ENCODE measurements at regions not wholly inside any gene's neighbourhood (a gene's known extent, or its start where the extent isn't known, plus 50 kb on each side); places are given as distances from the start of the nearest gene placed in this dataset.

DNA sequence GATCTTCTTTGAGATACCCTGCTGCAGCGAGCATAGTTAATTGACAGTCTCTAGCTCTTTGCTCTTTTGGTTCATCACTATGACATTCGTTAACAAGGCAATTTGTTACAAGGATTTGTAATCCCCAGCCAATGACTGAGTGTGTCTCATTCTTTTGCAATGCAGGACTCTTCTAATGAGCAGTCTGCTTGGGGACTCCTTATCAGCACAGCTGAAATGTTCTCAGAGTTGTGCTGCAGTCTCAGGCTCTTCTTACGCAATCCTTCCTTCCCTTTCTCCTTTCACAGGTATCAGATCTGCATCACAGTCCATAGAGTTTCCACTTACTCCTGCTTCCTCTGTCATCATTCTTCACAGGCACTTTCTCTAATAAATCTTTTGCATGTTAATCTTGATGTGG, 161.2 kb upstream of the OGFRL1 start:
- no peak overlapping the region for H3K4me2 ChIP-seq (ENCODE audit: insufficient read depth in 1 of 2, low read depth in 2 of 2, low read length in 2 of 2)
- no peak overlapping the region for H3K4me3 ChIP-seq (ENCODE audit: extremely low read depth in 1 of 4, insufficient read depth in 2 of 4, low read depth in 3 of 4, low read length in 4 of 4)
- no peak overlapping the region for H4K5ac ChIP-seq (ENCODE audit: insufficient read length, low read depth, low read length)
- FAIRE-seq, result no peak
- TF ChIP-seq NRF1 (IDR thresholded peaks at IDR 0.05; ENCODE audit: low read depth, low read length), result no peak
- no peak for TF ChIP-seq TEAD4 (IDR thresholded peaks at IDR 0.05; ENCODE audit: low read depth, low read length)
- TF ChIP-seq CEBPB (IDR thresholded peaks at IDR 0.05; ENCODE audit: low read depth, low read length), result peak; percentile 88
- WGBS, 2 experiments (ENCODE audit: extremely low coverage in 1 of 2, insufficient coverage in 1 of 2, insufficient read length in 1 of 2, insufficient replicate concordance in 2 of 2, low coverage in 1 of 2, low lambda C conversion rate in 2 of 2, missing lambda C conversion rate in 1 of 2), result 96% methylated on average over 3 of the region's 3 CpGs; no CpG with 5 or more reads in 1 of the 2 experiments
- no peak overlapping the region for H2BK20ac ChIP-seq (ENCODE audit: low read length)
- no peak overlapping the region for H2BK15ac ChIP-seq (ENCODE audit: low read length)
- no peak overlapping the region for H2BK12ac ChIP-seq (ENCODE audit: low read depth, low read length)
- no peak overlapping the region for H4K91ac ChIP-seq (replicated peaks; ENCODE audit: insufficient read length, low read length)
- H3K9ac ChIP-seq (replicated peaks in 1 of 4; ENCODE audit: extremely low read depth in 1 of 4, low read depth in 3 of 4, low read length in 3 of 4), result no peak overlapping the region
- H4K8ac ChIP-seq (ENCODE audit: extremely low read depth, insufficient read depth, low read length), result no peak overlapping the region
- no peak overlapping the region for H2AFZ ChIP-seq (ENCODE audit: low read length)
- ChIA-PET POLR2A (ENCODE audit: partially characterized antibody) (no interaction called here), CTCF (ENCODE audit: partially characterized antibody) (no interaction called here)
- no peak overlapping the region for H3K14ac ChIP-seq (ENCODE audit: insufficient read length)
- H3K4ac ChIP-seq (replicated peaks; ENCODE audit: insufficient read length, low read depth, low read length), result no peak overlapping the region
- no peaks in the 10 kb centered on the region for H3K79me2 ChIP-seq (ENCODE audit: control insufficient read depth in 1 of 2, insufficient read depth in 2 of 2, low read length in 2 of 2)
- no peak overlapping the region for H2BK120ac ChIP-seq (replicated peaks; ENCODE audit: low read depth, low read length)
- no peak overlapping the region for H2AK5ac ChIP-seq (ENCODE audit: low read depth, low read length)
- H3K23ac ChIP-seq (ENCODE audit: insufficient read length), result no peak overlapping the region
- H3K79me1 ChIP-seq (ENCODE audit: low read depth, low read length), result no peaks in the 10 kb centered on the region
- H3K9me3 ChIP-seq (ENCODE audit: insufficient read depth in 2 of 2, low read depth in 1 of 2, low read length in 1 of 2), result no peaks in the 10 kb centered on the region
- H3K4me1 ChIP-seq (replicated peaks in 1 of 4; ENCODE audit: control insufficient read depth in 3 of 4, insufficient read depth in 4 of 4, low read length in 3 of 4), result peaks cover 3 to 6% (median 5%) of the 10 kb centered on the region in 4 experiments; a peak in 4 of 7 replicates
- no peak overlapping the region for H3K56ac ChIP-seq (replicated peaks; ENCODE audit: insufficient read length, low read depth, low read length)
- no peaks in the 10 kb centered on the region for H4K20me1 ChIP-seq (replicated peaks in 1 of 2; ENCODE audit: control insufficient read depth in 1 of 2, insufficient read depth in 2 of 2, low read length in 2 of 2)
- DNase-seq (ENCODE audit: low read depth in 1 of 2, low spot score in 2 of 2), result no peak
- no peak overlapping the region for H3K18ac ChIP-seq (ENCODE audit: extremely low read depth, low read length)
- H3K27me3 ChIP-seq (replicated peaks in 1 of 4; ENCODE audit: control insufficient read depth in 3 of 4, extremely low read depth in 1 of 4, insufficient read depth in 3 of 4, low read length in 3 of 4), result no peaks in the 10 kb centered on the region
- H3K23me2 ChIP-seq (ENCODE audit: low read depth, low read length), result no peaks in the 10 kb centered on the region; the same call in 1 of the 2 replicates
- H3K36me3 ChIP-seq (ENCODE audit: control insufficient read depth in 2 of 4, insufficient read depth in 4 of 4, low read length in 3 of 4), result no peaks in the 10 kb centered on the region
- no peak overlapping the region for H2BK5ac ChIP-seq (ENCODE audit: low read depth, low read length)
- H3K27ac ChIP-seq (ENCODE audit: low read depth, low read length), result no peak overlapping the region
